ENCODE measurements at regions not wholly inside any gene's neighbourhood (a gene's known extent, or its start where the extent isn't known, plus 50 kb on each side); places are given as distances from the start of the nearest gene placed in this dataset.
"Not testable (repeated sequence)": the region's sequence is repeated elsewhere in the genome, so short reads cannot be mapped to it uniquely, and the experiment has no call there.

DNA sequence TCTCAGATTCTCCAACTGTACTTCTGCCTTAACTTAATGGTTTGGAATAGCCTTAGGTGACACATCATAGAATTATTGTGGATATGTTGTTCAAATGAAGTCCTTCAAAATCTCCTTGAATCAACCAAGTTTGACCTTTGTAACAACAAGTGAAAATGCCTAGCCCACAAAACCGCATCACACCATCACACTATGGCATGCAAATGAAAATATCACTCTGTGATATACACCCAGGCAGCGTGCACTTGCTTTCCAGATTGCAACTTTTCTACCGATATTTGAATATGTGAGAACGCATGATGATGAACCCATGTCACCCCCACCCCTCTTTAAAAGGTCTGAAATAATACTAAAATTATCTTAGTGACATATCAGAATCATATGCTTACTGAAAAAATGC is 656.7 kb downstream of the GABRG1 start:
- Histone ChIP-seq H3K36me3 (no peaks in the 10 kb centered on the region), H3K27ac (replicated peaks in 1 of 4) (no peak overlapping the region), H3K4me3 (no peak overlapping the region), H3K9me3 (no peaks in the 10 kb centered on the region), H3K4me1 (no peaks in the 10 kb centered on the region), H3K27me3 (no peaks in the 10 kb centered on the region)
- intact Hi-C loops (cut with DNase I) = no loop called here
- no peak for DNase-seq (ENCODE audit: extremely low spot score)
- TF ChIP-seq, protein P1, sequence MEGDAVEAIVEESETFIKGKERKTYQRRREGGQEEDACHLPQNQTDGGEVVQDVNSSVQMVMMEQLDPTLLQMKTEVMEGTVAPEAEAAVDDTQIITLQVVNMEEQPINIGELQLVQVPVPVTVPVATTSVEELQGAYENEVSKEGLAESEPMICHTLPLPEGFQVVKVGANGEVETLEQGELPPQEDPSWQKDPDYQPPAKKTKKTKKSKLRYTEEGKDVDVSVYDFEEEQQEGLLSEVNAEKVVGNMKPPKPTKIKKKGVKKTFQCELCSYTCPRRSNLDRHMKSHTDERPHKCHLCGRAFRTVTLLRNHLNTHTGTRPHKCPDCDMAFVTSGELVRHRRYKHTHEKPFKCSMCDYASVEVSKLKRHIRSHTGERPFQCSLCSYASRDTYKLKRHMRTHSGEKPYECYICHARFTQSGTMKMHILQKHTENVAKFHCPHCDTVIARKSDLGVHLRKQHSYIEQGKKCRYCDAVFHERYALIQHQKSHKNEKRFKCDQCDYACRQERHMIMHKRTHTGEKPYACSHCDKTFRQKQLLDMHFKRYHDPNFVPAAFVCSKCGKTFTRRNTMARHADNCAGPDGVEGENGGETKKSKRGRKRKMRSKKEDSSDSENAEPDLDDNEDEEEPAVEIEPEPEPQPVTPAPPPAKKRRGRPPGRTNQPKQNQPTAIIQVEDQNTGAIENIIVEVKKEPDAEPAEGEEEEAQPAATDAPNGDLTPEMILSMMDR (IDR thresholded peaks at IDR 0.05) = no peak
- TF ChIP-seq EP300 (IDR thresholded peaks at IDR 0.05) (no peak), POLR2AphosphoS5 (IDR thresholded peaks at IDR 0.05) (no peak), POLR2A (IDR thresholded peaks at IDR 0.05; ENCODE audit: low read depth) (no peak)
- 93% methylated on average over 4 of the region's 4 CpGs for WGBS

DNA sequence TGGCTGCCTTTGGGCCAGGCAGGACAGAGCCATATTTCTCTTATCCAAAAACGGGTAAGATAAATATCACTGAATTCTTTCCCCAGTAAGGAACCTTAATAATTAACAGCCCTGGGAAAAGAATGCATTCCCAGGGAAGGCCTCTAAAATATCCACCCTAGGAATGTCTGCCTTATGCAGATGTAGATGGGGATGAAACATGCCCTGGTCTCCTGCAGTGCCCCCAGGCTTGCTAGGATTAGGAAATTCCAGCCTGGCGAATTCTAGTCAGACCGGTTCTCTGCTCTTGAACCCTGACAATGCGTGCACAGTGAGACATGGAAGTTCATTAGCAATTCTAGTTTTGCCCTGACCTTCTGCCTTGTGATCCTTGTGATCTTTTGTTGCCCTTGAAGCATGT is 663.7 kb downstream of the GABRG1 start:
- intact Hi-C loops (cut with DNase I); H3K36me3 ChIP-seq; H3K4me3 ChIP-seq; H3K27ac ChIP-seq (replicated peaks in 1 of 4); DNase-seq (ENCODE audit: extremely low spot score); H3K4me1 ChIP-seq; H3K9me3 ChIP-seq; H3K27me3 ChIP-seq: not testable (repeated sequence)
- 91% methylated on average over 4 of the region's 4 CpGs for WGBS

DNA sequence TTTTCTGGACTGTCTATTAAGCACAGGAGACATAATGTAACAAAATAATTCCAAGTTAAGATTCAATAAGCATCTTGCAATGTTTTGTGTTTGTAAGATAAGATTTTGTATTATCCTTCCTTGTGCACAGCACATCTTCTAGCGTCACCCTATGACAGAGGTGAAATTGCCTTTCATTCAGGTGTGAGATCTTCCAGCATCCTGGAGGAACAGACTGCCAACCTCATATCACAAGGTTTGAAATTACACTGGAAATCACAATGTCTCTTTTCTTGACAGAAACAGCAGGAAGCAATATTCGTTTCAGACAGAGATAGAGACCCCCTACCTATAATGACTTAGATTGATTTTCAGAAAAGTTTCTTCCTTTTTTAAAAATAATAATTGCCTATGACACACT is 668.6 kb downstream of the GABRG1 start:
- Histone ChIP-seq H3K27me3 (no peaks in the 10 kb centered on the region), H3K27ac (replicated peaks in 1 of 4) (no peak overlapping the region), H3K4me3 (no peak overlapping the region), H3K4me1 (no peaks in the 10 kb centered on the region), H3K36me3 (no peaks in the 10 kb centered on the region), H3K9me3 (peaks cover 0 to under 1% (median 0%) of the 10 kb centered on the region in 4 donors)
- whole genome bisulfite sequencing = 79% methylated on average over 2 of the region's 2 CpGs
- no peak for DNase-seq (ENCODE audit: extremely low spot score)
- intact Hi-C loops (cut with DNase I) = loop anchor here (10.0 kb wide), 1 partner anchor 820 kb away; no protein-coding TSS in a partner anchor
- TF ChIP-seq POLR2AphosphoS5 (IDR thresholded peaks at IDR 0.05) (no peak), EP300 (IDR thresholded peaks at IDR 0.05) (no peak), POLR2A (IDR thresholded peaks at IDR 0.05; ENCODE audit: low read depth) (no peak)
- TF ChIP-seq, protein P1 (IDR thresholded peaks at IDR 0.05) = no peak

DNA sequence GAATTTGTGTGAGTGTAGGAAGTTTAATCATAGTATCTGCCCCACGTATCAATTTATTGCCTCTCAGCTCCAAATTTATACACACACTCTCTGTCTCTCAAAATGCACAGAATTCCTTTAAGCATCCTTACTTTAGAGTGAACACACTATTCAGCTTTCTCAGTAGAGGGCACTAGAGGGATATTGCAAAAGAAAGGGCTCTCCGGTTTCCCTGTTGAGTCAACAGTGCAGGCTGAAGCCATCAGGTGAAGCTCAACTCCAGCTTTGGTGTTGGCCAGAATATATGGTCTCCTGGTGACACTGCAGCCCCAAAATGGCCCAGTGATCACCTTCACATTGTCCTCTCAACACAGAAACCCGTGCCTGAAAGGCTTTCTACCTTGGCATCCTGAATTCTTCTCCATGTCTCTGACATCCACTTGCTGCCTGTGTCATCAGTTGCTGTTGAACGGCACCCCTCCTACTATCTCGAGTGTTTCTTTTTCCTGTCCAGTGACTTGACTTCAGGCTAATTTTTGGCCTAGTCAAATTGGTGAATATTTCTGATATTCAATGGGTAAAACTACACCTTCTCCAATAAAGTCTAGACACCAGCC is 670.5 kb downstream of the GABRG1 start:
- no peaks in the 10 kb centered on the region for H3K27me3 ChIP-seq
- H3K4me3 ChIP-seq = no peak overlapping the region
- no peaks in the 10 kb centered on the region for H3K36me3 ChIP-seq
- 39% methylated on average over 5 of the region's 5 CpGs for WGBS
- intact Hi-C loops (cut with DNase I) = loop anchor here (5.0 to 10.0 kb wide), 2 partner anchors 526 to 821 kb away; no protein-coding TSS in a partner anchor
- H3K27ac ChIP-seq (replicated peaks in 1 of 4) = no peak overlapping the region
- no peak for DNase-seq (ENCODE audit: extremely low spot score)
- TF ChIP-seq, protein P1 (IDR thresholded peaks at IDR 0.05) = peak; percentile 28 to 65 (median 44)
- no peak for TF ChIP-seq EP300 (IDR thresholded peaks at IDR 0.05)
- no peaks in the 10 kb centered on the region for H3K9me3 ChIP-seq
- no peaks in the 10 kb centered on the region for H3K4me1 ChIP-seq

DNA sequence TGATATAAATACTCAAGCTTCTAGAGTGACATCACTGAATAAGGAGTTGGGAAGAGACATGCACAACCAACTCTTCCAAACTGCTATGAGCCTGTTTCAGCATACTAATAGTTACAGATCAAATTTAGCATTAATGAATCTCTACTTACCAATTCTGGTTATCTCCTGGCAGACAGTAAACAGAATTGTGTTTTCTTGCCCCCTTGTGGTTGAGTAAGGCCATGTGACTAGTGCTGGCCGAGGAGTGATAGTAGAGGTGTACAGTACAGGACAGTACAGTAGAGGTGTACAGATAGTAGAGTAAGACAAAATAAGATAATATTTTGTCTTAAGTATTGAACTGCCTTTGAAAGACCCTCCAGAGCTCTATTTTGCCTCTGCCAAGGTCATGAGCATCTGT is 681.4 kb downstream of the GABRG1 start:
- Histone ChIP-seq H3K27ac (replicated peaks in 1 of 4) (no peak overlapping the region), H3K4me3 (no peak overlapping the region), H3K36me3 (no peaks in the 10 kb centered on the region), H3K4me1 (peaks cover 3 to 12% (median 7%) of the 10 kb centered on the region in 4 donors), H3K27me3 (no peaks in the 10 kb centered on the region), H3K9me3 (no peaks in the 10 kb centered on the region)
- no peak for DNase-seq (ENCODE audit: extremely low spot score)
- 84% methylated on average over 1 of the region's 1 CpG for WGBS
- intact Hi-C loops (cut with DNase I) = no loop called here
- TF ChIP-seq, protein P1 (IDR thresholded peaks at IDR 0.05) = peak in 2 of 3 experiments; percentile 11 to 24
- no peak for TF ChIP-seq POLR2A (IDR thresholded peaks at IDR 0.05; ENCODE audit: low read depth)
- no peak for TF ChIP-seq POLR2AphosphoS5 (IDR thresholded peaks at IDR 0.05)
